Ramos (cell line): ENCODE measurements at regions not wholly inside any gene's neighbourhood (a gene's known extent, or its start where the extent isn't known, plus 50 kb on each side); places are given as distances from the start of the nearest gene placed in this dataset.

ENCODE experiments used
- in situ Hi-C: fragments of 300-500 bp; cut with MboI; formaldehyde crosslinking; loops from one replicate; pipeline ENCODE4 v1.14.3; 2022; ENCODE audit warnings: low sequenced_read_pairs; ENCODE audit not compliant: unreplicated experiment

- in situ Hi-C loops: no loop called here
These were observed 94.0 kb upstream of the STEAP1B start for GRCh38 chr7:22594020-22594419.

- in situ Hi-C loops: no loop called here
These were observed 91.3 kb upstream of the STEAP1B start for GRCh38 chr7:22591271-22591670.

GRCh38 chr7:22589641-22590201 is 89.7 kb upstream of the STEAP1B start:
- in situ Hi-C loops: no loop called here

GRCh38 chr7:22588351-22588750 is 88.4 kb upstream of the STEAP1B start:
- in situ Hi-C loops: no loop called here

- in situ Hi-C loops: no loop called here
These were observed 87.3 kb upstream of the STEAP1B start for GRCh38 chr7:22587322-22587721.

- in situ Hi-C loops: no loop called here
These were observed 86.8 kb upstream of the STEAP1B start for GRCh38 chr7:22586786-22587140.

- in situ Hi-C loops: no loop called here
These were observed 86.3 kb upstream of the STEAP1B start for GRCh38 chr7:22586101-22586785.

- in situ Hi-C loops: no loop called here
These were observed 84.2 kb upstream of the STEAP1B start for GRCh38 chr7:22584179-22584578.

GRCh38 chr7:22582863-22583622 is 83.1 kb upstream of the STEAP1B start:
- in situ Hi-C loops: no loop called here

- in situ Hi-C loops: no loop called here
These were observed 81.1 kb upstream of the STEAP1B start for GRCh38 chr7:22581099-22581498.

- in situ Hi-C loops: no loop called here
These were observed 80.0 kb upstream of the STEAP1B start for GRCh38 chr7:22579961-22580360.

GRCh38 chr7:22578007-22578733 is 78.2 kb upstream of the STEAP1B start:
- in situ Hi-C loops: no loop called here

- in situ Hi-C loops: no loop called here
These were observed 77.5 kb upstream of the STEAP1B start for GRCh38 chr7:22577470-22578001.

- in situ Hi-C loops: no loop called here
These were observed 76.9 kb upstream of the STEAP1B start for GRCh38 chr7:22576612-22577469.

GRCh38 chr7:22574754-22575520 is 74.9 kb upstream of the STEAP1B start:
- in situ Hi-C loops: no loop called here

GRCh38 chr7:22572937-22573336 is 72.9 kb upstream of the STEAP1B start:
- in situ Hi-C loops: no loop called here

GRCh38 chr7:22572292-22572691 is 72.3 kb upstream of the STEAP1B start:
- in situ Hi-C loops: no loop called here

- in situ Hi-C loops: no loop called here
These were observed 71.8 kb upstream of the STEAP1B start for GRCh38 chr7:22571766-22572165.
